ENCODE measurements at regions not wholly inside any gene's neighbourhood (a gene's known extent, or its start where the extent isn't known, plus 50 kb on each side); places are given as distances from the start of the nearest gene placed in this dataset.

- Mint-ChIP-seq H3K9me3 (ENCODE audit: low read depth) (peaks cover 5% of the 10 kb centered on the region), H3K4me3 (no peak overlapping the region), H3K27me3 (no peaks in the 10 kb centered on the region), H3K4me1 (no peaks in the 10 kb centered on the region), H3K27ac (no peak overlapping the region), H3K36me3 (no peaks in the 10 kb centered on the region)
- DNase-seq = no peak
- ATAC-seq = no peak
- CTCF ChIA-PET = no interaction called here
Observed at GRCh38 chr3:167116120-167116922, 263.8 kb downstream of the ZBBX start.

GRCh38 chr3:167115331-167115934, 264.7 kb downstream of the ZBBX start:
- Mint-ChIP-seq H3K4me3 (no peak overlapping the region), H3K36me3 (no peaks in the 10 kb centered on the region), H3K4me1 (no peaks in the 10 kb centered on the region), H3K27me3 (no peaks in the 10 kb centered on the region), H3K27ac (no peak overlapping the region), H3K9me3 (ENCODE audit: low read depth) (peaks cover 5% of the 10 kb centered on the region)
- ATAC-seq (no peak), DNase-seq (no peak)
- CTCF ChIA-PET = no interaction called here

GRCh38 chr3:167114619-167115018, 265.5 kb downstream of the ZBBX start:
- CTCF ChIA-PET = no interaction called here
- Mint-ChIP-seq H3K27me3 (no peaks in the 10 kb centered on the region), H3K9me3 (ENCODE audit: low read depth) (peaks cover 5% of the 10 kb centered on the region), H3K4me1 (no peaks in the 10 kb centered on the region), H3K4me3 (no peak overlapping the region), H3K27ac (no peak overlapping the region), H3K36me3 (no peaks in the 10 kb centered on the region)
- DNase-seq (no peak), ATAC-seq (no peak)

GRCh38 chr3:167113035-167113830, 266.9 kb downstream of the ZBBX start:
- CTCF ChIA-PET = no interaction called here
- Mint-ChIP-seq H3K27me3 (no peaks in the 10 kb centered on the region), H3K4me3 (no peak overlapping the region), H3K36me3 (no peaks in the 10 kb centered on the region), H3K27ac (no peak overlapping the region), H3K4me1 (no peaks in the 10 kb centered on the region), H3K9me3 (ENCODE audit: low read depth) (peaks cover 5% of the 10 kb centered on the region)
- DNase-seq (no peak), ATAC-seq (no peak)

- no peak overlapping the region for H3K27ac Mint-ChIP-seq
- DNase-seq (no peak), ATAC-seq (no peak)
- no peaks in the 10 kb centered on the region for H3K4me1 Mint-ChIP-seq
- no peaks in the 10 kb centered on the region for H3K27me3 Mint-ChIP-seq
- no peak overlapping the region for H3K4me3 Mint-ChIP-seq
- CTCF ChIA-PET = no interaction called here
- H3K9me3 Mint-ChIP-seq (ENCODE audit: low read depth) = peaks cover 5% of the 10 kb centered on the region
- no peaks in the 10 kb centered on the region for H3K36me3 Mint-ChIP-seq
Observed at GRCh38 chr3:167110901-167111300, 269.2 kb downstream of the ZBBX start.

GRCh38 chr3:167109746-167110145, 270.4 kb downstream of the ZBBX start:
- Mint-ChIP-seq H3K27ac (no peak overlapping the region), H3K9me3 (ENCODE audit: low read depth) (peaks cover 5% of the 10 kb centered on the region), H3K4me1 (no peaks in the 10 kb centered on the region), H3K36me3 (no peaks in the 10 kb centered on the region), H3K4me3 (no peak overlapping the region), H3K27me3 (no peaks in the 10 kb centered on the region)
- ATAC-seq (no peak), DNase-seq (no peak)
- CTCF ChIA-PET = no interaction called here

- Mint-ChIP-seq H3K4me1 (no peaks in the 10 kb centered on the region), H3K9me3 (ENCODE audit: low read depth) (no peaks in the 10 kb centered on the region), H3K4me3 (no peak overlapping the region), H3K27me3 (no peaks in the 10 kb centered on the region), H3K27ac (no peak overlapping the region), H3K36me3 (no peaks in the 10 kb centered on the region)
- ATAC-seq (no peak), DNase-seq (no peak)
- CTCF ChIA-PET = no interaction called here
Observed at GRCh38 chr3:167106456-167106855, 273.6 kb downstream of the ZBBX start.

- ATAC-seq = no peak
- CTCF ChIA-PET = no interaction called here
- no peaks in the 10 kb centered on the region for H3K4me1 Mint-ChIP-seq
- H3K9me3 Mint-ChIP-seq (ENCODE audit: low read depth) = peaks cover 3% of the 10 kb centered on the region
- no peak overlapping the region for H3K27ac Mint-ChIP-seq
- H3K4me3 Mint-ChIP-seq = no peak overlapping the region
- no peak for DNase-seq
- no peaks in the 10 kb centered on the region for H3K36me3 Mint-ChIP-seq
- H3K27me3 Mint-ChIP-seq = no peaks in the 10 kb centered on the region
Observed at GRCh38 chr3:167102071-167102470, 278.0 kb downstream of the ZBBX start.

- CTCF ChIA-PET = no interaction called here
- H3K9me3 Mint-ChIP-seq (ENCODE audit: low read depth) = peaks cover 3% of the 10 kb centered on the region
- H3K27ac Mint-ChIP-seq = no peak overlapping the region
- H3K27me3 Mint-ChIP-seq = no peaks in the 10 kb centered on the region
- DNase-seq (no peak), ATAC-seq (no peak)
- H3K36me3 Mint-ChIP-seq = no peaks in the 10 kb centered on the region
- H3K4me1 Mint-ChIP-seq = no peaks in the 10 kb centered on the region
- no peak overlapping the region for H3K4me3 Mint-ChIP-seq
Observed at GRCh38 chr3:167100651-167101050, 279.4 kb downstream of the ZBBX start.

GRCh38 chr3:167100200-167100599, 279.9 kb downstream of the ZBBX start:
- DNase-seq (no peak), ATAC-seq (no peak)
- H3K9me3 Mint-ChIP-seq (ENCODE audit: low read depth) = peaks cover 3% of the 10 kb centered on the region
- H3K4me3 Mint-ChIP-seq = no peak overlapping the region
- no peaks in the 10 kb centered on the region for H3K27me3 Mint-ChIP-seq
- no peak overlapping the region for H3K27ac Mint-ChIP-seq
- CTCF ChIA-PET = no interaction called here
- no peaks in the 10 kb centered on the region for H3K4me1 Mint-ChIP-seq
- no peaks in the 10 kb centered on the region for H3K36me3 Mint-ChIP-seq

- Mint-ChIP-seq H3K9me3 (ENCODE audit: low read depth) (peaks cover 4% of the 10 kb centered on the region), H3K27me3 (no peaks in the 10 kb centered on the region), H3K36me3 (no peaks in the 10 kb centered on the region), H3K27ac (no peak overlapping the region), H3K4me1 (no peaks in the 10 kb centered on the region), H3K4me3 (no peak overlapping the region)
- CTCF ChIA-PET = no interaction called here
- DNase-seq = no peak
- no peak for ATAC-seq
Observed at GRCh38 chr3:167095976-167096375, 284.1 kb downstream of the ZBBX start.

- Mint-ChIP-seq H3K9me3 (ENCODE audit: low read depth) (peaks cover 2% of the 10 kb centered on the region), H3K36me3 (no peaks in the 10 kb centered on the region), H3K27me3 (no peaks in the 10 kb centered on the region), H3K4me3 (no peak overlapping the region), H3K4me1 (no peaks in the 10 kb centered on the region), H3K27ac (no peak overlapping the region)
- CTCF ChIA-PET = no interaction called here
- ATAC-seq (no peak), DNase-seq (no peak)
Observed at GRCh38 chr3:167094632-167095031, 285.5 kb downstream of the ZBBX start.

- no peaks in the 10 kb centered on the region for H3K36me3 Mint-ChIP-seq
- no peak for ATAC-seq
- CTCF ChIA-PET = no interaction called here
- DNase-seq = no peak
- no peaks in the 10 kb centered on the region for H3K4me1 Mint-ChIP-seq
- H3K27ac Mint-ChIP-seq = no peak overlapping the region
- no peak overlapping the region for H3K4me3 Mint-ChIP-seq
- H3K27me3 Mint-ChIP-seq = no peaks in the 10 kb centered on the region
- peaks cover 2% of the 10 kb centered on the region for H3K9me3 Mint-ChIP-seq (ENCODE audit: low read depth)
Observed at GRCh38 chr3:167091226-167091625, 288.9 kb downstream of the ZBBX start.

- Mint-ChIP-seq H3K27ac (no peak overlapping the region), H3K4me3 (no peak overlapping the region), H3K4me1 (no peaks in the 10 kb centered on the region), H3K27me3 (no peaks in the 10 kb centered on the region), H3K36me3 (no peaks in the 10 kb centered on the region), H3K9me3 (ENCODE audit: low read depth) (peaks cover 2% of the 10 kb centered on the region)
- ATAC-seq = no peak
- no peak for DNase-seq
- CTCF ChIA-PET = no interaction called here
Observed at GRCh38 chr3:167084545-167084944, 295.6 kb downstream of the ZBBX start.
